ENCODE measurements at regions not wholly inside any gene's neighbourhood (a gene's known extent, or its start where the extent isn't known, plus 50 kb on each side); places are given as distances from the start of the nearest gene placed in this dataset.

DNA sequence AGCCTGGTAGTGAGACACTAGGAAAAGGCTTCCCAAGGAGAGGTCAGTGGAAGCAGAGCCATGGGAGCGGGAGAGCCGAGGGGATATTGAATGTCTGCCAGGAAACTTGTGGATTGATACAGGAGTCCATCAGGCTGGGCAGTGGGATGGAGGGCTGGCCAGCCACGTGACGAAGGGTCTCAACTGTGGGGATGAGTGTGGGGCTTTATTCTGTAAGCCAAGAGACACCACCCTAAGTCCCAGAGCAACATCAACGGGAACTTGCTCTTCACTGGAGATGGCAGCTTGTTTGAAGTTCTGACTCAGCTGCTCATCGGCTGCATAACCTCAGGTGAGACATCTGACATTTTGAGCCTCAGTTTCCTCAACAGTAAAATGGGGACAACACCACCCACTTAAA is 197.8 kb downstream of the VRK1 start:
- TF ChIP-seq POLR2A (IDR thresholded peaks at IDR 0.05; ENCODE audit: low read length) = no peak
- TF ChIP-seq GATA1 (IDR thresholded peaks at IDR 0.05; ENCODE audit: low read depth, low read length) = no peak
- DNase-seq = no peak

DNA sequence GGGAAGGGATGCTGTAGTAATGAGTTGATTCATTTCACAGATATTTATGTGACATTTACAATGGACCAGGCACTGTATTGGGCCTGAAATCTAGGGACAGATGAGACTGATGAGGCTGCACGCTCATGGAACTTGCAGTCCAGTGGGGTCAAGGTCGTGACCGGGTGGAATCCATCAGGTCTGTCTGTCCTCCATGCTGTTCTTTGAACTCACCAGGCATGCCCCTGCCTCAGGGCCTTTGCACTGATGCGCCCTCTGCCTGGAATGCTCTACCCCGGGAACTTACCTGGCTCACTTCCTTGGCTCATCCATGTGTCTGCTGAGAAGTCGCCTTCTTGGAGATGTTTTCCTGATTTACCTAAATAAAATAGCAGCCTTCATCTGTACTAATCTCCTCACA is 200.1 kb downstream of the VRK1 start:
- no peak for TF ChIP-seq POLR2A (IDR thresholded peaks at IDR 0.05; ENCODE audit: low read length)
- no peak for TF ChIP-seq GATA1 (IDR thresholded peaks at IDR 0.05; ENCODE audit: low read depth, low read length)
- no peak for DNase-seq

DNA sequence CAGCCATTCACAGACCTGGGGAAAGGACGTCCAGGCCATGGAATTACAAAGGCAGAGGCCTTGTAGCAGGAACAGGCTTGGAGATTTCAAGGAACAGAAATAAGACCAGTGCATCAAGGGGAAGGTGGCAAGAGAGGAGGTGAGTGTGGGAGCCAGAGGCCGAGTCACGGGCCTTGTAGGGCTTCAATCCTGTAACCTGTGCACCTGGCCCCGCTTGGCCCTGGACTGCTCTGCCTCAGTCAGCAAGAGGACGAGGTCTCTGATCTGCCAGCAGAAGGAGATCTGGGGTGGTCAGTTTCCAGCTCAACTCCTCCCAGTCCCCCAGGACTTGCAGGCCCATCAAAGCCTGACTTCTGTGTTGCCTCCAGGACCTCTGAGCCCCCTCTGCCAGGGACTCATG is 200.8 kb downstream of the VRK1 start:
- DNase-seq = no peak
- TF ChIP-seq POLR2A (IDR thresholded peaks at IDR 0.05; ENCODE audit: low read length) = no peak
- no peak for TF ChIP-seq GATA1 (IDR thresholded peaks at IDR 0.05; ENCODE audit: low read depth, low read length)

DNA sequence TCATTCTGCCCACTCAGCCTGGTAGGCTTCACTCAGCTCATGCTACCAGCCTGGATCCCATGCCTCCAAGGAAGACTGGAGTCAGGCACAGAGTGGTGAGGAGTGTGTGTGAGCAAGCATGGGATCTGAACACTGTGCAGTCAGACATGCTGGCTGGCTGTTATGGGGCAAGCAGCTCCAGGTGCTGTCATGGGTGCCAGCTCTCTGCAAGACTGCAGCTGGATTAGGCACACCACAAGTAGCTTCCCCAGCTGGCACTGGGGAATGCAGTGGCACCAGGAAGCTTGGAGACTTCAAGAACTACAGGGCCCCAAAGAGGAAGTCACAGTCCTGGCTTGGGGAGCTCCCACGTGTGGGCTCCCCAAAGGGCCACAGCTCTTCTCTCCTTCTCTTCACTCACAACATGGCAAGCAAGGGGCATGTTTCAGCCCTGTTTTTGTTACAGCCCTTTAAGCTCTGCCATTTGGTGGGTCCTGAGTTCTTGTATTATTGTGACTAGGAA is 202.5 kb downstream of the VRK1 start:
- TF ChIP-seq POLR2A (IDR thresholded peaks at IDR 0.05; ENCODE audit: low read length) = no peak
- no peak for TF ChIP-seq GATA1 (IDR thresholded peaks at IDR 0.05; ENCODE audit: low read depth, low read length)
- DNase-seq = no peak

DNA sequence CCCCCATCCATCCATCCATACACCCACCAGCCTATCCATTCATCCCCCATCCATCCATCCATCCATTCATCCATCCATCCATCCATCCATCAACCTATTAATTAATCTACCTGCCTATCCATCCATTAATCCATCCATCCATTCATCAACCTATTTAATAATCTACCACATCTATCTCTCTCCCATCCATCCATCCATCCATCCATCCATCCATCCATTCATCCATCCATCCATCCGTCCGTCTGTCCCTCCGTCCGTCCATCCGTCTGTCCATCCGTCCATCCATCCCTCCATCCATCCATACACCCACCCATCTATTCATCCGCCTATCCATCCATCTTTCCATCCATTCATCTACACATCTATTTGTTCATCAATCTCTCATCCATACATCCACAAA is 205.3 kb downstream of the VRK1 start:
- TF ChIP-seq GATA1 (IDR thresholded peaks at IDR 0.05; ENCODE audit: low read depth, low read length) (no peak), POLR2A (IDR thresholded peaks at IDR 0.05; ENCODE audit: low read length) (no peak)

DNA sequence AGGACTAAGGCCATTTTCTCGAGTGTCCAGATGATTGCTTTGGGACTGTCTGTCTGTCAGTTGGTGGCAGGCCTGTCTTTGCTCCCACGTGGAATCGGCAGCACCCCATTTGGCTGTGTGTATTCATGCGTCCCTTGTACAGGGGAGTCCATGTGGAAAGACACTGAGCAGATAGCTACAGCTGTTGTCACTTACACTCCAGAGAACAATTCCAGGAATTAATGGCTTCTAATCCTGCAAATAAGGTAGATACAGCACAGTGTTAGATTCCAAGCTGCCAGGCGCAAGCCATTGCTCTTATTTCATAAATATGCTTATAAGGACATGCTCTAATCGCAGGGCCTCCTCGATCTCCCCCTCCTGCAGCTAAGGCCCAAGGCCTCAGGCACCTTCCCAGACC is 208.8 kb downstream of the VRK1 start:
- DNase-seq = no peak
- TF ChIP-seq POLR2A (IDR thresholded peaks at IDR 0.05; ENCODE audit: low read length) (no peak), GATA1 (IDR thresholded peaks at IDR 0.05; ENCODE audit: low read depth, low read length) (no peak)

More for the DNA sequence above, 205.3 kb downstream of the VRK1 start:
- no peak for DNase-seq

DNA sequence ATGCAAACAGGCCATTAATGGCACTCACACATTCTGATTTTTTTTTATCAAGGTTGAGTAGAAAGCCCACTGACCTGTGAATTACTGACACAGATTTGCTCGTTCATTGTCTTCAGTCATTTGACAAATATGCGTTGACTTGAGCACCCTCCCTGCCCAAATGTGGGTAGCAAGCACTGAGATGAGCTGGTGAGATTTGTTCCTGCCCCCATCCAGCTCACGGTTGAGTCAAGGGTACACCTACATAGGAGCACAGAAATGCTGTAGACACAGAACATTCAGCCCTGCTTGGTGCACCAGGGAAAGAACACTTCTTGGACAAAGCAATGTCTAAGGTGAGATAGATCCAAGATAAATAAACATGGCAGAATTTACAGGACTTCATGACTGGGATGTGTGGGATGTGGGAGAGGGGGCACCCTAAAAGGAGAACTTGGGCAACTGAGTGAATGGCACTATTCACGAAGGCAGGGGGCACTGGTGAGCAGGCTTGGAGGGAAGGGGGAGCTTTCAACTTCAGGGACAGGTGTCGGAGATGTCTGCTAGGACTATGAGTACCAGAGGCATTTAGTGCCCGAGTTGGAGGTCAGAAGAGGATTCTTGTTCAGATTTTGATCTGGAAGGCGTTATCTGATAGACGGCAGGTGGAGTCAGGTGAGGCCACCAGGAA is 213.4 kb downstream of the VRK1 start:
- no peak for TF ChIP-seq GATA1 (IDR thresholded peaks at IDR 0.05; ENCODE audit: low read depth, low read length)
- TF ChIP-seq POLR2A (IDR thresholded peaks at IDR 0.05; ENCODE audit: low read length) = no peak
- peak in 1 of 2 experiments; percentile 3 for DNase-seq

DNA sequence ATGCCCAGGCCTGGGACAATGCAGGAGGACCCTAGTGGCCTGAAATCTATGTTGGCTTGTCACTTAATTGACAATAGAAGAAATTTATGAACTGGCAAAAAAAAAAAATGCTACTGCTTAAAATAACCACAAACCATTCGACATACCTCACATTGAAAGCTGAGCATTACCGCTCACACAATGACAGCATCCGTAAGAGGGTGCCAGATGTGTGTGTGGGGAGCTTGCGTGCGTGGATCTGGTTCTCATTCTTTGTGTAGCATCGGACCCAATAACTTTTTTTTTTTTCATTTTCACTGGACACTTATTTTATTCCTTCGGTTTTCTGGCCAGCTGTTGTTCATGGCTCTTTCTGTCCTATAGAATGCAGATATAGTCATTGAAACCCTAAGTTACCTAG is 216.7 kb downstream of the VRK1 start:
- TF ChIP-seq POLR2A (IDR thresholded peaks at IDR 0.05; ENCODE audit: low read length) = no peak
- no peak for TF ChIP-seq GATA1 (IDR thresholded peaks at IDR 0.05; ENCODE audit: low read depth, low read length)
- no peak for DNase-seq

DNA sequence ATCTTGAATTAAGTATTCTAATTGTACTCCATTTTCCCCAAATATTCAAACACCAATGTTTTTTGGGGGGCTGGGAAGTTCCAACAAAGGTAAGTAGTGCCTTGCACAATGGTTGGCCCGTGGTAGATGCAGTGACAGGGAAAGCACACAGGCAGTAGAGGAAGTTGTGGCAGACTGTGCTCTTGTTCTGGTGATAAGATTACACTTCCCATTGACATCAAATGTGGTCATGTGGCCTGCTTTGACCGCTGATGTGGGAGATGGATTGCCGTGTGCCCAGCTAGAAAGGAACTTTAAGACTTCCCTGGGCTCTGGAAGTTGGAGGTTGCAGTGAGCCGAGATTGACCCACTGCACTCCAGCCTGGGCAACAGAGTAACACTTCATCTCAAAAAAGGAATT is 223.8 kb downstream of the VRK1 start:
- peak; percentile 3 to 8 for DNase-seq
- no peak for TF ChIP-seq GATA1 (IDR thresholded peaks at IDR 0.05; ENCODE audit: low read depth, low read length)
- TF ChIP-seq POLR2A (IDR thresholded peaks at IDR 0.05; ENCODE audit: low read length) = no peak

DNA sequence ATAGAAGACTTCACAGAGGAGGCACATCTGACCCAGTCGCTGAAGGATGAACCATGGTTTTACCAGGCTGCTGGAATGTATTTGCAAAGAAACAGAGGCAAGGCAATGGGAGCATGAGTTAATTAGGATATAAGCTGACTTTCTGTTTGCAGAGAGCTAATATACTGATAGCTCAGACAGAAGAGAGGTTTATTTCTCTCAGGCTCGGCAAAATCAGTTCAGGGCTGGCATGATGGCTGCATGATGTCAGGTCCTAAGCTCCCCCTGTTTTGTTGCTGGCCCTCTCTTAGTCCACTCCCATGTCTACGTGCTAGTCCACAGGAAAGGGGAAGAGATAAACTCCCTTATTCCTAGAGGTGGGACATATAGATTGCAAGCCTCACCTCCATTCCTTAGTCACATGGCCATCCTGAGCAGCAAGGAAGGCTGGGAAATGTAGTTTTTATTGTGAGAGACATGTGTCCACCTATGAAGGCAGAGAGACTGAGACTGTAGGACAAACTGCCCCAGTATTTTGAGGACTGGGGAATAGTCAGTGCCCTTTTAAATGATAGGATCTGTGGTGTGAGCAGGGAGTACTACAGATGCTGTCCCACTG is 224.5 kb downstream of the VRK1 start:
- no peak for DNase-seq
- TF ChIP-seq GATA1 (IDR thresholded peaks at IDR 0.05; ENCODE audit: low read depth, low read length) = no peak
- no peak for TF ChIP-seq POLR2A (IDR thresholded peaks at IDR 0.05; ENCODE audit: low read length)

DNA sequence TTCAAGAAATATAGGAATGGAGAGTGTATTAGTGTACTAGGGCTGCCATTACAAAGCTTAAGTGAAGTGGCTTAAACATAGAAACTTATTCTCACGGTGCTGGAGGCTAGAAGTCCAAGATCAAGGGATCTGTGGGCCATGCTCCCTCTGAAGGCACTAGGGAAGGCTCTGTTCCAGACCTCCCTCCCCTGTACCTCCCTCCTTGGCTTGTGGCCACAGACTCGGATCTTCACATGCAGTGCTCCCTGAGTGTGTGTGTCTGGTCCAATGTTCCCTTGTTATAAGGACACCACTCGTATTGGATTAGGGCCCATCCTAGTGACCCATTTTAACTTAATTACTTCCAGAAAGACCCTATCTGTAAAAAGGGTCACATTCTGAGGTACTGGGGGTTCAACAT is 225.6 kb downstream of the VRK1 start:
- TF ChIP-seq POLR2A (IDR thresholded peaks at IDR 0.05; ENCODE audit: low read length) = no peak
- TF ChIP-seq GATA1 (IDR thresholded peaks at IDR 0.05; ENCODE audit: low read depth, low read length) = no peak
- DNase-seq = no peak

DNA sequence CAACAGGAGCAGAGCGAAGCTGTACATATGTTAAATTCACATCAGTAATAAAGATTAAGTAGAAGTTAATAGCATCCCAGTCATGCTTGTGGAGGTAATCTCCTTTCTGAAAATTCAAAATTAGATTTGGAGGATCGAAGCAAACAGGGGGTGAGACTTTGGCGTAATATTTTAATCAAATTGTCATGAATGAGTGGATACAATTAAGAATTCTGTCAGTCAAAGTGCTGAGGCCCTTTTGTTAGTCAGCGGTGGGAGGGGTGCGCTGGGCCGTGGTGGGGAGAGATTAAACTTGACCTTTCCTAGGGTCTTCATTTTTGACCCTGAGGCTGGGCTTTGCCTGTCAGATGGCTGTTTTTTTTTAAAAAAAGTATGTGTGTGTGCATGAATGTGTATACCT is 226.7 kb downstream of the VRK1 start:
- TF ChIP-seq POLR2A (IDR thresholded peaks at IDR 0.05; ENCODE audit: low read length) (no peak), GATA1 (IDR thresholded peaks at IDR 0.05; ENCODE audit: low read depth, low read length) (no peak)

DNA sequence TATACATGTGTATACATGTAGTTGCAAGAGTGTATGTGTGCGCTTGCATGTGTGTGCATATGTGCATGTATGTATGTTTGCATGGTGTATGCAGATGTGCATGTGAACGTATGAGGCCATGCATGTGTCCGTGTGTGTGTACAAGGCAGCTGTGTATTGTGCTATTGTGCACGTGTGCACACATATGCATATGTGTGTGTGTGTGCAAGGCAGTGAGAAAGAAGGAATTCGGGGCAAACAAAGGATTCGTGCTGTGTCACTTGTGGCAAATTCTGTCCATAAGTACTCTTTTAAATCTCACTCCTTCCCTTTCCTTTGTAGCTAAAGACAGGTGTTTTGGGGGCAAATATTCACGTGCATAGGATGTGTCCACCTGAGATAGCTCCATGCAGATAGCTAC is 227.1 kb downstream of the VRK1 start:
- no peak for TF ChIP-seq POLR2A (IDR thresholded peaks at IDR 0.05; ENCODE audit: low read length)
- TF ChIP-seq GATA1 (IDR thresholded peaks at IDR 0.05; ENCODE audit: low read depth, low read length) = no peak
- DNase-seq = no peak

More for the DNA sequence above, 226.7 kb downstream of the VRK1 start:
- DNase-seq = no peak

DNA sequence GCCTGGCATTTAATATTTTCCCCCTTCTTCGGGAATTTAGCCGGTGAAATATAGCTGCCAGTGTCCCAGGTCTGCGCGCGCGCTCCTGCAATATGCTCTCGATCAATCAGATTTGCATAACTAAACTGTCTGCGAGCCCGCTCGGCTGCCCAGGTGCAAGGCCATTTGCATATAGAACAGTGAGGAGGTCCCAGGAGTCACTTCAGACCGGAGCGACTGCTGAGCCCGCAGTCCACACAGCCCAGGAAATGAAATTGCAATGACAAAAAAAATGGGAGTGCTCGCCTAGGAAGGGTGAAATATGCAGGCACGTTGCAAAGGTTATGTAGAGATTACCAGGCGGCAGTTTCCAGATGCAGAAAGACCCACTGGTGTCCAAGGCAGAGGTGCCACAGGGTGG is 228.5 kb downstream of the VRK1 start:
- TF ChIP-seq GATA1 (IDR thresholded peaks at IDR 0.05; ENCODE audit: low read depth, low read length) (no peak), POLR2A (IDR thresholded peaks at IDR 0.05; ENCODE audit: low read length) (no peak)
- DNase-seq = no peak

Data from erythroblast (primary cell).